ENCODE measurements at regions not wholly inside any gene's neighbourhood (a gene's known extent, or its start where the extent isn't known, plus 50 kb on each side); places are given as distances from the start of the nearest gene placed in this dataset.

GRCh38 chr5:72681781-72682180, 134.7 kb upstream of the TNPO1 start:
- no peak for TF ChIP-seq CTCF (IDR thresholded peaks at IDR 0.05)
- TF ChIP-seq POLR2A (IDR thresholded peaks at IDR 0.05) = no peak

Measured in Peyer's patch (tissue), 4 donors.